Vagina (tissue), 2 donors: ENCODE measurements at regions not wholly inside any gene's neighbourhood (a gene's known extent, or its start where the extent isn't known, plus 50 kb on each side); places are given as distances from the start of the nearest gene placed in this dataset.

Source experiments
- CTCF ChIP-seq, 3 experiments: fragments of 450-650 bp in 2 of 3; fragments of 200-600 bp in 1 of 3; sonication (generic) in 1 of 3; IDR thresholded peaks; one replicate each; pipeline ENCODE4 v1.5.1; 2017 to 2019; ENCODE audit warnings: antibody characterized with exemption in 3 of 3, mild to moderate bottlenecking in 2 of 3, moderate library complexity in 2 of 3
- POLR2A ChIP-seq, 2 donors: fragments of 450-650 bp; IDR thresholded peaks; one replicate each; pipeline ENCODE4 v1.6.1; 2017; ENCODE audit warnings: antibody characterized with exemption in 2 of 2, mild to moderate bottlenecking in 2 of 2, moderate library complexity in 2 of 2
- POLR2AphosphoS5 ChIP-seq, 2 donors: sonication (generic); formaldehyde crosslinking; IDR thresholded peaks; one replicate each; pipeline ENCODE4 v1.9.0; 2017; ENCODE audit warnings: antibody characterized with exemption in 2 of 2, mild to moderate bottlenecking in 2 of 2, low read depth in 1 of 2; ENCODE audit not compliant: insufficient read depth in 1 of 2

GRCh38 chr12:85695097-85695715 is 141.0 kb downstream of the RASSF9 start:
- no peak for TF ChIP-seq CTCF (IDR thresholded peaks at IDR 0.05)
- TF ChIP-seq POLR2A (IDR thresholded peaks at IDR 0.05) = no peak
- no peak for TF ChIP-seq POLR2AphosphoS5 (IDR thresholded peaks at IDR 0.05; ENCODE audit: insufficient read depth in 1 of 2, low read depth in 1 of 2)
